ENCODE measurements at regions not wholly inside any gene's neighbourhood (a gene's known extent, or its start where the extent isn't known, plus 50 kb on each side); places are given as distances from the start of the nearest gene placed in this dataset.

GRCh38 chr2:84243788-84244733 is 215.0 kb downstream of the SUCLG1 start:
- ChIA-PET POLR2A (no interaction called here), CTCF (interaction anchor here (0.9 to 2.3 kb wide), 2 partner anchors 10 to 20 kb away, joined by 3 to 10 read pairs; no protein-coding TSS in a partner anchor)
- no peak for TF ChIP-seq CTCF (IDR thresholded peaks at IDR 0.05; ENCODE audit: control extremely low read depth, extremely low read depth, low read depth, missing control alignments)
- DNase-seq (ENCODE audit: extremely low spot score) = no peak

GRCh38 chr2:84238907-84239306 is 220.2 kb downstream of the SUCLG1 start:
- POLR2A ChIA-PET = no interaction called here

GRCh38 chr2:84236288-84236687 is 222.8 kb downstream of the SUCLG1 start:
- TF ChIP-seq CTCF (IDR thresholded peaks at IDR 0.05; ENCODE audit: control extremely low read depth, extremely low read depth, low read depth, missing control alignments) = no peak
- no peak for DNase-seq (ENCODE audit: extremely low spot score)
- POLR2A ChIA-PET = no interaction called here
- CTCF ChIA-PET = no interaction called here

More at GRCh38 chr2:84238907-84239306, 220.2 kb downstream of the SUCLG1 start:
- CTCF ChIA-PET = interaction anchor here (1.0 to 1.2 kb wide), 2 partner anchors 25 to 219 kb away, joined by 3 read pairs; no protein-coding TSS in a partner anchor
- TF ChIP-seq CTCF (IDR thresholded peaks at IDR 0.05; ENCODE audit: control extremely low read depth, extremely low read depth, low read depth, missing control alignments) = no peak
- DNase-seq (ENCODE audit: extremely low spot score) = no peak

- no peak for DNase-seq (ENCODE audit: extremely low spot score)
- ChIA-PET CTCF (interaction anchor here (1.1 to 3.3 kb wide), 4 partner anchors 10 to 71 kb away, joined by 3 to 10 read pairs (median 3); no protein-coding TSS in a partner anchor), POLR2A (no interaction called here)
- no peak for TF ChIP-seq CTCF (IDR thresholded peaks at IDR 0.05; ENCODE audit: control extremely low read depth, extremely low read depth, low read depth, missing control alignments)
Observed at GRCh38 chr2:84234103-84234502, 225.0 kb downstream of the SUCLG1 start.

- ChIA-PET POLR2A (no interaction called here), CTCF (no interaction called here)
- no peak for DNase-seq (ENCODE audit: extremely low spot score)
- no peak for TF ChIP-seq CTCF (IDR thresholded peaks at IDR 0.05; ENCODE audit: control extremely low read depth, extremely low read depth, low read depth, missing control alignments)
Observed at GRCh38 chr2:84231478-84231877, 227.6 kb downstream of the SUCLG1 start.

- TF ChIP-seq CTCF (IDR thresholded peaks at IDR 0.05; ENCODE audit: control extremely low read depth, extremely low read depth, low read depth, missing control alignments) = no peak
- DNase-seq (ENCODE audit: extremely low spot score) = no peak
- ChIA-PET POLR2A (no interaction called here), CTCF (interaction anchor here (1.1 to 2.9 kb wide), 2 partner anchors 10 to 21 kb away, joined by 3 to 12 read pairs; no protein-coding TSS in a partner anchor)
Observed at GRCh38 chr2:84224121-84224520, 235.0 kb downstream of the SUCLG1 start.
